GM12864 (cell line): ENCODE measurements at regions not wholly inside any gene's neighbourhood (a gene's known extent, or its start where the extent isn't known, plus 50 kb on each side); places are given as distances from the start of the nearest gene placed in this dataset.
"Not testable (repeated sequence)": the region's sequence is repeated elsewhere in the genome, so short reads cannot be mapped to it uniquely, and the experiment has no call there.

Experiments
- DNase-seq: peaks from one replicate; pipeline ENCODE4 v3.0.0-alpha.2; 2011; ENCODE audit warnings: low read depth
- H3K4me3 ChIP-seq: 2 replicates; pipeline ENCODE4 v1.5.1; 2011; ENCODE audit warnings: mild to moderate bottlenecking, low read depth, low read length, control low read depth
- CTCF ChIP-seq: IDR thresholded peaks from 2 replicates; pipeline ENCODE4 v1.5.1; 2011; ENCODE audit warnings: low read depth, mild to moderate bottlenecking, moderate library complexity, low read length, control low read depth, inconsistent platforms; ENCODE audit errors: missing control alignments

- no peak overlapping the region for H3K4me3 ChIP-seq
- no peak for DNase-seq
- TF ChIP-seq CTCF: no peak
Observed at GRCh38 chr5:23136958-23137357, 283.8 kb upstream of the CDH12 start.

- no peak overlapping the region for H3K4me3 ChIP-seq
- TF ChIP-seq CTCF: no peak
- DNase-seq: no peak
Observed at GRCh38 chr5:23132231-23132630, 279.1 kb upstream of the CDH12 start.

- no peak for DNase-seq
- no peak overlapping the region for H3K4me3 ChIP-seq
- no peak for TF ChIP-seq CTCF
Observed at GRCh38 chr5:23112237-23112636, 259.1 kb upstream of the CDH12 start.

- no peak for DNase-seq
- TF ChIP-seq CTCF: no peak
- no peak overlapping the region for H3K4me3 ChIP-seq
Observed at GRCh38 chr5:23105021-23105420, 251.9 kb upstream of the CDH12 start.

GRCh38 chr5:23103566-23103965 is 250.4 kb upstream of the CDH12 start:
- no peak overlapping the region for H3K4me3 ChIP-seq
- no peak for TF ChIP-seq CTCF
- no peak for DNase-seq

GRCh38 chr5:23095418-23095817 is 242.3 kb upstream of the CDH12 start:
- not testable (repeated sequence) for H3K4me3 ChIP-seq, DNase-seq

GRCh38 chr5:23089286-23089685 is 236.1 kb upstream of the CDH12 start:
- no peak overlapping the region for H3K4me3 ChIP-seq
- no peak for TF ChIP-seq CTCF
- DNase-seq: no peak

GRCh38 chr5:23084815-23085214 is 231.7 kb upstream of the CDH12 start:
- H3K4me3 ChIP-seq: no peak overlapping the region
- no peak for TF ChIP-seq CTCF
- no peak for DNase-seq
